Natural killer cell (primary cell): ENCODE measurements at regions not wholly inside any gene's neighbourhood (a gene's known extent, or its start where the extent isn't known, plus 50 kb on each side); places are given as distances from the start of the nearest gene placed in this dataset.

Experiments used
- ATAC-seq, 3 donors: fragments of 150-1000 bp in 2 of 3; fragments of 200-7000 bp in 1 of 3; cut with Tn5 transposase; 1 replicate in 1 of 3; 2 replicates in 2 of 3; pipeline ENCODE4 v1.10.0; 2021; ENCODE audit warnings: mild to moderate bottlenecking in 2 of 3, moderate library complexity in 2 of 3
- DNase-seq, 2 donors: peaks; one replicate each; pipeline versions ENCODE4 v3.0.0 to v3.0.0-alpha.2; 2013 to 2021; ENCODE audit warnings: mixed read lengths in 1 of 2
- H3K27ac ChIP-seq: one replicate; pipeline ENCODE4 v1.5.1; 2013; ENCODE audit warnings: mild to moderate bottlenecking, low read length
- H3K27me3 ChIP-seq: one replicate; pipeline ENCODE4 v1.6.1; 2013; ENCODE audit warnings: low read length; ENCODE audit not compliant: control insufficient read depth, insufficient read depth
- H3K36me3 ChIP-seq: one replicate; pipeline ENCODE4 v1.6.1; 2013; ENCODE audit warnings: low read length; ENCODE audit not compliant: control insufficient read depth, insufficient read depth
- H3K4me1 ChIP-seq: one replicate; pipeline ENCODE4 v1.6.1; 2013; ENCODE audit warnings: low read length; ENCODE audit not compliant: control insufficient read depth, insufficient read depth
- H3K4me3 ChIP-seq: one replicate; pipeline ENCODE4 v1.5.1; 2013; ENCODE audit warnings: low read length
- H3K9me3 ChIP-seq: one replicate; pipeline ENCODE4 v1.6.1; 2013; ENCODE audit warnings: low read length; ENCODE audit not compliant: control insufficient read depth, insufficient read depth
- H3K27ac Mint-ChIP-seq, 2 donors: one replicate each; pipeline ENCODE4 v1.8.0; 2022; ENCODE audit warnings: mild to moderate bottlenecking in 2 of 2, mixed read lengths in 2 of 2, moderate library complexity in 1 of 2
- H3K27me3 Mint-ChIP-seq, 2 donors: one replicate each; pipeline ENCODE4 v1.8.0; 2022; ENCODE audit warnings: low read depth in 2 of 2, mixed read lengths in 2 of 2
- H3K36me3 Mint-ChIP-seq: one replicate; pipeline ENCODE4 v1.8.0; 2022; ENCODE audit warnings: mixed read lengths
- H3K4me1 Mint-ChIP-seq, 2 donors: one replicate each; pipeline ENCODE4 v1.8.0; 2022; ENCODE audit warnings: mixed read lengths in 2 of 2
- H3K4me3 Mint-ChIP-seq: one replicate; pipeline ENCODE4 v1.8.0; 2022; ENCODE audit warnings: mild to moderate bottlenecking, moderate library complexity, mixed read lengths
- H3K9me3 Mint-ChIP-seq, 2 donors: one replicate each; pipeline ENCODE4 v1.8.0; 2022; ENCODE audit warnings: mixed read lengths in 2 of 2
- WGBS: methylation state at CpG from one replicate; pipeline ENCODE4 v1.1.7; 2013; ENCODE audit warnings: missing lambda C conversion rate; ENCODE audit not compliant: insufficient coverage; 5-methylcytosine and 5-hydroxymethylcytosine counted together
- intact Hi-C: fragments of 100-400 bp; cut with micrococcal nuclease; formaldehyde crosslinking; loops from one replicate; pipeline ENCODE4 v1.14.2; 2022
- TF ChIP-seq, protein P1 (sequence below): fragments of 200-600 bp; IDR thresholded peaks from one replicate; pipeline ENCODE4 v1.8.0; 2022; ENCODE audit warnings: antibody characterized with exemption

DNA sequence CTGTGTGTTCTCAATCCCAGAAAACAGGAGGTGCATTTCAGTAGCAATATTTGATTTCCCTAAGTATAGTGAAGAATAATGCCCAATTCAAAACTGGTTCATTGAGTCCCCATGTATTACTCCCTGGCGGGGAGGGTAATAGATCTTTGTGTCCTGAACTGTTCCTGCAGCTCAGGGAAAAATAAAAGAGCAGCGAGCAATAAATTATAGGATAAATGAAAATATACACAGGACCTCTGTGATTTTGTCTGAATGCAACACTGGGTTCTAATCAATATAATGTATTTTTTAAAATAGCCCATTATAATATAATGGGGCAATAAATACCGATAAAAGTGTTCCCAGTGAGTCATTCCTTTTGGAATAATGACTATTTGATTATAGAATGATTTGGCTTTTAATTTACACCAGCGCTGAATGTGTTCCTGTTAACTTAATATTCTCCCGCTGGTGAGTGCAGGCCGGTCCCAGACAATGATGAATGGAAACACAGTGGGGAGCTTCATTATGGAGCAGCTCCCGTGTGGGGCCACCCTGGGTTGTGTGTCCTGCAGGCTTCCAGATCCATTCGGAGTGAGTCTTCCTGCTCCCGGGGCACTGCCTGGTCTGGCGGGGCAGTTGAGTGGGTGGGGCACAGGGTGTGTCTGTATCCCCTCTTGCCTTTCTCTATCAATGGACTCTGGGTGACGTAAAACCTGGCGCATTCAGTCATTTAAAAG lies 263.1 kb downstream of the ACTR3B start:
- DNase-seq (no peak), ATAC-seq (no peak)
- WGBS: 83% methylated on average over 12 of the region's 12 CpGs
- Histone ChIP-seq H3K36me3 (no peaks in the 10 kb centered on the region), H3K4me1 (no peaks in the 10 kb centered on the region), H3K9me3 (no peaks in the 10 kb centered on the region), H3K4me3 (no peak overlapping the region), H3K27ac (no peak overlapping the region), H3K27me3 (no peaks in the 10 kb centered on the region)
- H3K9me3 Mint-ChIP-seq: peaks cover 0 to 5% of the 10 kb centered on the region in 2 donors
- H3K36me3 Mint-ChIP-seq: no peaks in the 10 kb centered on the region
- intact Hi-C loops: no loop called here
- TF ChIP-seq, protein P1, sequence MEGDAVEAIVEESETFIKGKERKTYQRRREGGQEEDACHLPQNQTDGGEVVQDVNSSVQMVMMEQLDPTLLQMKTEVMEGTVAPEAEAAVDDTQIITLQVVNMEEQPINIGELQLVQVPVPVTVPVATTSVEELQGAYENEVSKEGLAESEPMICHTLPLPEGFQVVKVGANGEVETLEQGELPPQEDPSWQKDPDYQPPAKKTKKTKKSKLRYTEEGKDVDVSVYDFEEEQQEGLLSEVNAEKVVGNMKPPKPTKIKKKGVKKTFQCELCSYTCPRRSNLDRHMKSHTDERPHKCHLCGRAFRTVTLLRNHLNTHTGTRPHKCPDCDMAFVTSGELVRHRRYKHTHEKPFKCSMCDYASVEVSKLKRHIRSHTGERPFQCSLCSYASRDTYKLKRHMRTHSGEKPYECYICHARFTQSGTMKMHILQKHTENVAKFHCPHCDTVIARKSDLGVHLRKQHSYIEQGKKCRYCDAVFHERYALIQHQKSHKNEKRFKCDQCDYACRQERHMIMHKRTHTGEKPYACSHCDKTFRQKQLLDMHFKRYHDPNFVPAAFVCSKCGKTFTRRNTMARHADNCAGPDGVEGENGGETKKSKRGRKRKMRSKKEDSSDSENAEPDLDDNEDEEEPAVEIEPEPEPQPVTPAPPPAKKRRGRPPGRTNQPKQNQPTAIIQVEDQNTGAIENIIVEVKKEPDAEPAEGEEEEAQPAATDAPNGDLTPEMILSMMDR: no peak
- no peak overlapping the region for H3K4me3 Mint-ChIP-seq
- no peaks in the 10 kb centered on the region for H3K27me3 Mint-ChIP-seq
- H3K27ac Mint-ChIP-seq: no peak overlapping the region
- H3K4me1 Mint-ChIP-seq: no peaks in the 10 kb centered on the region

DNA sequence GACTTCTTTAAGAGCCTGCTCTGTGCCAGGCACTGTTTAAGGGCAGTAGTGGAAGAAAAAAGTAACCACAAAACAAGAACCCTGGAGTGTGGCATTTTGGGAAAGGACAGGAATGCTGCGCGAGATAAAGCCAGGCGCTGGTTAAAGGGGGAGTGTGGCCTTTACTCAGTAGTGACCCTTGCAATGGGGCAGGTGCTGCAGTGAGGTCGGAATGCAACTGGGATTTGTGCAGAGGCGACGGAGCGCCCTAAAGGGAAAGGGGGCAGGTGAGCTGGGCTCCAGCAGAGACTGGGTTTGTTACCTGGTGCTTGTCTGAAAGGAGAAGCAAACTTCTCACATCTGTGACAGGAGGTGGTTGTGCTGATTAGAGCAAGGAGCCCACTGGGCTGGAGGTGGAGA lies 263.6 kb downstream of the ACTR3B start:
- H3K36me3 Mint-ChIP-seq: no peaks in the 10 kb centered on the region
- H3K27me3 Mint-ChIP-seq: no peaks in the 10 kb centered on the region
- no peak overlapping the region for H3K27ac Mint-ChIP-seq
- Histone ChIP-seq H3K27me3 (no peaks in the 10 kb centered on the region), H3K4me1 (no peaks in the 10 kb centered on the region), H3K27ac (no peak overlapping the region), H3K9me3 (no peaks in the 10 kb centered on the region), H3K36me3 (no peaks in the 10 kb centered on the region), H3K4me3 (no peak overlapping the region)
- peaks cover 0 to 5% of the 10 kb centered on the region in 2 donors for H3K9me3 Mint-ChIP-seq
- ATAC-seq (no peak), DNase-seq (no peak)
- H3K4me1 Mint-ChIP-seq: no peaks in the 10 kb centered on the region
- TF ChIP-seq, protein P1: no peak
- intact Hi-C loops: no loop called here
- H3K4me3 Mint-ChIP-seq: no peak overlapping the region
- WGBS: 87% methylated on average over 7 of the region's 7 CpGs

- Histone ChIP-seq H3K36me3 (no peaks in the 10 kb centered on the region), H3K9me3 (no peaks in the 10 kb centered on the region), H3K4me1 (no peaks in the 10 kb centered on the region), H3K27ac (no peak overlapping the region), H3K27me3 (no peaks in the 10 kb centered on the region), H3K4me3 (no peak overlapping the region)
- Mint-ChIP-seq H3K36me3 (no peaks in the 10 kb centered on the region), H3K9me3 (peaks cover 0 to 4% of the 10 kb centered on the region in 2 donors), H3K27ac (no peak overlapping the region), H3K4me1 (no peaks in the 10 kb centered on the region), H3K27me3 (peaks cover 0 to 2% of the 10 kb centered on the region in 2 donors), H3K4me3 (no peak overlapping the region)
- 91% methylated on average over 11 of the region's 11 CpGs for WGBS
- TF ChIP-seq, protein P1: no peak
- intact Hi-C loops: no loop called here
- ATAC-seq (no peak), DNase-seq (no peak)
These were observed 267.7 kb downstream of the ACTR3B start for GRCh38 chr7:153027210-153027609.

DNA sequence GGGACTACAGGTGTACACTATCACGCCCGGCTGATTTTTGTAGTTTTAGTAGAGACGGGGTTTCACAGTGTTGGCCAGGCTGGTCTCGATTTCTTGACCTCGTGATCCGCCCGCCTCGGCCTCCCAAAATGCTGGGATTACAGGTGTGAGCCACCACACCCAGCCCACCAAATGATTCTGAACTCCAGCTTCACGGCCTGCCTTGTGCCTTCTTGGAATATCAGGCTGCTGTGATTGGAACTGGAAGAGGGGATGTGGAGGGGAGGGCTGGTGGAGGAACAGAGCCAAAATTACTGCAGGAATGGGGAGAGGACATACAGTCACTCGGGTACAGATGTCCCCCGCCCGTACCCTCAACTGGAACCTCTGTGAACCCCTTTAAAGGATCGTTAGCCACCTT lies 268.4 kb downstream of the ACTR3B start:
- TF ChIP-seq, protein P1: no peak
- H3K4me1 Mint-ChIP-seq: no peaks in the 10 kb centered on the region
- H3K27me3 Mint-ChIP-seq: peaks cover 0 to 6% of the 10 kb centered on the region in 2 donors
- intact Hi-C loops: no loop called here
- H3K4me3 Mint-ChIP-seq: no peak overlapping the region
- H3K4me3 ChIP-seq: no peak overlapping the region
- H3K27me3 ChIP-seq: no peaks in the 10 kb centered on the region
- H3K27ac ChIP-seq: no peak overlapping the region
- H3K9me3 ChIP-seq: no peaks in the 10 kb centered on the region
- no peaks in the 10 kb centered on the region for H3K36me3 Mint-ChIP-seq
- H3K9me3 Mint-ChIP-seq: peaks cover 0 to 2% of the 10 kb centered on the region in 2 donors
- no peak for ATAC-seq
- H3K4me1 ChIP-seq: no peaks in the 10 kb centered on the region
- H3K36me3 ChIP-seq: no peaks in the 10 kb centered on the region
- H3K27ac Mint-ChIP-seq: no peak overlapping the region
- WGBS: 85% methylated on average over 8 of the region's 13 CpGs
- no peak for DNase-seq
